Mesenchymal stem cell (in vitro differentiated cells and primary cell): ENCODE measurements at regions not wholly inside any gene's neighbourhood (a gene's known extent, or its start where the extent isn't known, plus 50 kb on each side); places are given as distances from the start of the nearest gene placed in this dataset.

ENCODE experiments used
- DNase-seq: peaks from one replicate; pipeline ENCODE4 v3.0.0-alpha.2; 2013
- H2AFZ ChIP-seq: one replicate; pipeline ENCODE4 v1.6.1; 2013; ENCODE audit warnings: low read depth, mild to moderate bottlenecking, control low read depth, inconsistent platforms, low read length, moderate library complexity
- H2AK5ac ChIP-seq: 2 replicates; pipeline ENCODE4 v1.6.1; 2013; ENCODE audit warnings: low read length, moderate library complexity, mild to moderate bottlenecking, inconsistent platforms; ENCODE audit not compliant: severe bottlenecking
- H2BK120ac ChIP-seq: one replicate; pipeline ENCODE4 v1.6.1; 2013; ENCODE audit warnings: low read depth, mild to moderate bottlenecking, inconsistent platforms, low read length, moderate library complexity
- H2BK12ac ChIP-seq, 2 experiments: one replicate each; pipeline ENCODE4 v1.6.1; 2013; ENCODE audit warnings: inconsistent platforms in 2 of 2, low read length in 2 of 2, mild to moderate bottlenecking in 2 of 2, moderate library complexity in 2 of 2, control low read depth in 1 of 2
- H2BK15ac ChIP-seq: one replicate; pipeline ENCODE4 v1.6.1; 2013; ENCODE audit warnings: mild to moderate bottlenecking, low read depth, inconsistent platforms; ENCODE audit not compliant: poor library complexity, severe bottlenecking
- H2BK5ac ChIP-seq: 2 replicates; pipeline ENCODE4 v1.6.1; 2013; ENCODE audit warnings: low read depth, mild to moderate bottlenecking, low read length, control low read depth, inconsistent platforms; ENCODE audit not compliant: poor library complexity, severe bottlenecking
- H3K14ac ChIP-seq, 2 experiments: one replicate each; pipeline ENCODE4 v1.6.1; 2013; ENCODE audit warnings: inconsistent platforms in 2 of 2, low read length in 2 of 2, control low read depth in 1 of 2, mild to moderate bottlenecking in 1 of 2, moderate library complexity in 1 of 2
- H3K18ac ChIP-seq, 2 experiments: one replicate each; pipeline ENCODE4 v1.6.1; 2013; ENCODE audit warnings: inconsistent platforms in 2 of 2, low read length in 2 of 2, control low read depth in 1 of 2, low read depth in 1 of 2, mild to moderate bottlenecking in 1 of 2
- H3K23ac ChIP-seq, 2 experiments: one replicate each; pipeline ENCODE4 v1.6.1; 2013; ENCODE audit warnings: inconsistent platforms in 2 of 2, low read length in 2 of 2, mild to moderate bottlenecking in 2 of 2, moderate library complexity in 2 of 2, control low read depth in 1 of 2
- H3K27ac ChIP-seq: 2 replicates; pipeline ENCODE4 v1.5.1; 2013; ENCODE audit warnings: mild to moderate bottlenecking, moderate library complexity, low read length, control low read depth, inconsistent platforms; ENCODE audit not compliant: poor library complexity, severe bottlenecking
- H3K27me3 ChIP-seq, 2 experiments: 2 replicates each; pipeline versions ENCODE4 v1.6.1 to v1.7.0; 2013; ENCODE audit warnings: low read length in 2 of 2, mild to moderate bottlenecking in 2 of 2, moderate library complexity in 2 of 2, control low read depth in 1 of 2, inconsistent platforms in 1 of 2; ENCODE audit not compliant: control insufficient read depth in 1 of 2, insufficient read depth in 1 of 2
- H3K36me3 ChIP-seq, 2 experiments: 2 replicates each; pipeline versions ENCODE4 v1.6.1 to v1.7.0; 2013; ENCODE audit warnings: low read length in 2 of 2, control low read depth in 1 of 2, inconsistent platforms in 1 of 2, low read depth in 1 of 2, mild to moderate bottlenecking in 1 of 2; ENCODE audit not compliant: insufficient read depth in 2 of 2, control insufficient read depth in 1 of 2
- H3K4ac ChIP-seq, 2 experiments: one replicate each; pipeline ENCODE4 v1.6.1; 2013; ENCODE audit warnings: inconsistent platforms in 2 of 2, low read length in 2 of 2, mild to moderate bottlenecking in 2 of 2, moderate library complexity in 2 of 2, control low read depth in 1 of 2, low read depth in 1 of 2
- H3K4me1 ChIP-seq: 2 replicates; pipeline ENCODE4 v1.6.1; 2013; ENCODE audit warnings: low read depth, low read length, control low read depth; ENCODE audit not compliant: control insufficient read depth, insufficient read depth
- H3K4me2 ChIP-seq: 2 replicates; pipeline ENCODE4 v1.6.1; 2013; ENCODE audit warnings: low read length, mild to moderate bottlenecking, inconsistent platforms; ENCODE audit not compliant: poor library complexity, severe bottlenecking
- H3K4me3 ChIP-seq, 2 experiments: 2 replicates each; pipeline versions ENCODE4 v1.5.1 to v1.7.0; 2013; ENCODE audit warnings: low read length in 2 of 2, mild to moderate bottlenecking in 2 of 2, control low read depth in 1 of 2, low read depth in 1 of 2; ENCODE audit not compliant: insufficient read depth in 1 of 2
- H3K79me1 ChIP-seq: replicated peaks from 2 replicates; pipeline ENCODE4 v1.6.1; 2013; ENCODE audit warnings: mild to moderate bottlenecking, control low read depth, low read length, inconsistent platforms; ENCODE audit not compliant: poor library complexity, severe bottlenecking
- H3K9ac ChIP-seq: 2 replicates; pipeline ENCODE4 v1.7.0; 2013; ENCODE audit warnings: mild to moderate bottlenecking, low read length, moderate library complexity
- H3K9me3 ChIP-seq: 2 replicates; pipeline ENCODE4 v1.7.0; 2013; ENCODE audit warnings: mild to moderate bottlenecking, low read length; ENCODE audit not compliant: control insufficient read depth
- H4K8ac ChIP-seq: one replicate; pipeline ENCODE4 v1.6.1; 2013; ENCODE audit warnings: inconsistent platforms, mild to moderate bottlenecking, low read length, moderate library complexity
- H4K91ac ChIP-seq: one replicate; pipeline ENCODE4 v1.6.1; 2013; ENCODE audit warnings: mild to moderate bottlenecking, low read length, inconsistent platforms
- WGBS: methylation state at CpG from one replicate; pipeline ENCODE4 v1.1.7; 2013; ENCODE audit warnings: mixed read lengths; 5-methylcytosine and 5-hydroxymethylcytosine counted together

DNA sequence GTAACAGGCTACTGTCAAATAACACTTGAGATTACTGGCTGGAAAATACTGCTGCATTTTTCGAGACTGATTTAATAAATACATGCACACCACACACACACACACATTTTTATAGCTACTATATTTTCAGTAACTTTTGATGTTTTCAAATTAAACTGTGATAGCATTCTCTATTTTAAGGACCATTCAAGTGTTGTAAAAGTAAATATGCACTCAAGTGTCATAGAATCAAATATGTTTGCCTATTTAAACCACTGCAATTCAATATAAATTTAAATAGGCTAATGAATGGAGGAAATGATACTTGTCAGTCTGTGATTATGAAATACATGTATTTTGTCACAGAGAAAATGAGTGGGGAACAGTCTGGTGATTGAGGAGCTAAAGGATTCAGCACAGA is 86.7 kb upstream of the TUBA3C start:
- DNase-seq, result no peak
- Histone ChIP-seq H3K27me3 (no peaks in the 10 kb centered on the region), H3K4ac (no peak overlapping the region), H2BK5ac (no peak overlapping the region), H2AK5ac (no peak overlapping the region), H4K8ac (no peak overlapping the region), H3K4me1 (no peaks in the 10 kb centered on the region), H2BK15ac (no peak overlapping the region), H3K4me2 (no peak overlapping the region), H3K14ac (no peak overlapping the region), H3K9me3 (no peaks in the 10 kb centered on the region), H3K36me3 (no peaks in the 10 kb centered on the region), H2AFZ (no peak overlapping the region), H3K23ac (no peak overlapping the region), H4K91ac (no peak overlapping the region), H3K18ac (no peak overlapping the region), H3K9ac (no peak overlapping the region), H3K4me3 (no peak overlapping the region), H3K79me1 (no peaks in the 10 kb centered on the region), H3K27ac (no peak overlapping the region), H2BK120ac (no peak overlapping the region), H2BK12ac (no peak overlapping the region)
- WGBS, result 0% methylated on average over 1 of the region's 1 CpG

DNA sequence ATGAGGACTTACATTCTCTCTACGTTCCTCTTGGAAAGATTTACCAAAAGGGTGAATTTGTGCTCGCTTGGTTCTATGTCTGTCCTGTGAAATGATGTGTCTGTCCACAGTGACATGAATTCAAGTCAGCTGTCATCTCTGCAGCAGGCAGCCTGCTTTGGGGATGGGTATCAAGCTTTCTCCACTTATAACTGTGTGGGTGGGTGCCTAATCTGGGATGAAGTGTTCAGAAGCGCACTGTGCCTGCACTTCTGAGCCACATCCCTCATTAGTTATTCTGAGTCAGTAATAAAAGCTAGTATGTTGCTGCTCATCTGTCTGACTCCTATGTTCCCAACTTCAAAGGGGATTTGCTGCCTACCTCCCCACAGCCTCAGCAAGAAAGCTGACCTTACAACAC is 86.1 kb upstream of the TUBA3C start:
- no peak overlapping the region for H2AFZ ChIP-seq
- DNase-seq, result no peak
- H2BK5ac ChIP-seq, result no peak overlapping the region
- H2BK12ac ChIP-seq, result no peak overlapping the region
- WGBS, result 37% methylated on average over 2 of the region's 3 CpGs
- H2BK120ac ChIP-seq, result no peak overlapping the region
- no peak overlapping the region for H4K8ac ChIP-seq
- H3K9me3 ChIP-seq, result no peaks in the 10 kb centered on the region
- no peaks in the 10 kb centered on the region for H3K4me1 ChIP-seq
- no peak overlapping the region for H3K14ac ChIP-seq
- H3K4me2 ChIP-seq, result no peak overlapping the region
- no peak overlapping the region for H3K4me3 ChIP-seq
- no peak overlapping the region for H3K18ac ChIP-seq
- H3K4ac ChIP-seq, result no peak overlapping the region
- H3K27ac ChIP-seq, result no peak overlapping the region
- no peak overlapping the region for H2AK5ac ChIP-seq
- no peaks in the 10 kb centered on the region for H3K27me3 ChIP-seq
- no peak overlapping the region for H3K23ac ChIP-seq
- no peaks in the 10 kb centered on the region for H3K36me3 ChIP-seq
- H3K9ac ChIP-seq, result no peak overlapping the region
- no peaks in the 10 kb centered on the region for H3K79me1 ChIP-seq
- no peak overlapping the region for H2BK15ac ChIP-seq
- H4K91ac ChIP-seq, result no peak overlapping the region

DNA sequence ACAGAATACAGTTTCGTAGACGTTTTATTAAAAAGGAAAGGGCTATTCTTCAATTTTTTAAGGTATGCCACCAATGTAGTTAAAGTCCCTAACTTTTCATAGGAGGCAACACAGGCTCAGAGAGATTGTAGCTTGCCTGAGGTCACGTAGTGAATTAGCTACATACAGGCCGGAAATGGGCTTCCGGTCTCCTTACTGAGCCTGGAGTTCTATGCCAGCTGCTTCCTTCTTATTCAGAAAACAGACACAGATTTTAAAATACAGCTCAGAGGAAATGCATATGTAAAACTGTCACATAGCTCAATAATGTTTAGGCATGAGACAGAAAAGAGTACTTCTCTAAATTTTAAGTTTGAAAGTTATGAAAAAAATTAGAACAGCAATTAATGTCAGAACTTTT is 85.4 kb upstream of the TUBA3C start:
- Histone ChIP-seq H3K9ac (no peak overlapping the region), H3K4me2 (no peak overlapping the region), H3K27me3 (no peaks in the 10 kb centered on the region), H2AK5ac (no peak overlapping the region), H3K14ac (no peak overlapping the region), H2BK120ac (no peak overlapping the region), H2BK15ac (no peak overlapping the region), H2BK5ac (no peak overlapping the region), H3K4me3 (no peak overlapping the region), H4K8ac (no peak overlapping the region), H3K9me3 (no peaks in the 10 kb centered on the region), H3K36me3 (no peaks in the 10 kb centered on the region), H2AFZ (no peak overlapping the region), H2BK12ac (no peak overlapping the region), H3K79me1 (no peaks in the 10 kb centered on the region), H3K27ac (no peak overlapping the region), H3K18ac (no peak overlapping the region), H3K4ac (no peak overlapping the region), H3K4me1 (no peaks in the 10 kb centered on the region), H4K91ac (no peak overlapping the region), H3K23ac (no peak overlapping the region)
- no peak for DNase-seq
- WGBS, result 55% methylated on average over 3 of the region's 5 CpGs

DNA sequence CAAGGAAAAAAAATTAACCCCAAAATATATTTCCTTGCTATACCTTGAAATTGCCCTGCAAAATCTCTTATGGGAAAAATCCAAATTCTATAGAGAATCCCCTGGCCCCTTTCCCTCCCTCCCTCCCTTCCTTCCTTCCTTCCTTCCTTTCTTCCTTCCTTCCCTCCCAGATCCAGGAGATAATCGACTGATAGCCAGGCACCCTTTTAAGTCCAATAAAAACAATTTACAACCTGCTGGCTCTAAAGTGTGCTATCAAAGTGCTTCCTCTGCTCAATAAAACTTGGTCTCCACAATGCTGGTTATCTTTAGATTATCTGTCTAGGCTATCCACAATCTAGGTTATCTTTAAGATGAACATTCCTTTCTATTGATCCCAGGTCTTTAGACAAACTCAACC is 83.1 kb upstream of the TUBA3C start:
- Histone ChIP-seq H3K4ac (no peak overlapping the region), H3K27me3 (no peaks in the 10 kb centered on the region), H3K14ac (no peak overlapping the region), H4K91ac (no peak overlapping the region), H3K4me1 (no peaks in the 10 kb centered on the region), H3K27ac (no peak overlapping the region), H4K8ac (no peak overlapping the region), H3K18ac (no peak overlapping the region), H3K4me3 (no peak overlapping the region), H2BK5ac (no peak overlapping the region), H3K79me1 (no peaks in the 10 kb centered on the region), H2BK15ac (no peak overlapping the region), H2AK5ac (no peak overlapping the region), H2BK120ac (no peak overlapping the region), H3K9me3 (no peaks in the 10 kb centered on the region), H3K23ac (no peak overlapping the region), H2AFZ (no peak overlapping the region), H3K9ac (no peak overlapping the region), H2BK12ac (no peak overlapping the region), H3K4me2 (no peak overlapping the region), H3K36me3 (no peaks in the 10 kb centered on the region)
- 21% methylated on average over 1 of the region's 1 CpG for WGBS
- DNase-seq, result no peak
